GM18519 (cell line): ENCODE measurements at regions not wholly inside any gene's neighbourhood (a gene's known extent, or its start where the extent isn't known, plus 50 kb on each side); places are given as distances from the start of the nearest gene placed in this dataset.
"Not testable (repeated sequence)": the region's sequence is repeated elsewhere in the genome, so short reads cannot be mapped to it uniquely, and the experiment has no call there.

Experiments used
- ATAC-seq: cut with Tn5 transposase; IDR thresholded peaks from one replicate; pipeline ENCODE4 v1.9.1; 2021; ENCODE audit warnings: mild to moderate bottlenecking, moderate library complexity; ENCODE audit not compliant: unreplicated experiment, low FRiP score

DNA sequence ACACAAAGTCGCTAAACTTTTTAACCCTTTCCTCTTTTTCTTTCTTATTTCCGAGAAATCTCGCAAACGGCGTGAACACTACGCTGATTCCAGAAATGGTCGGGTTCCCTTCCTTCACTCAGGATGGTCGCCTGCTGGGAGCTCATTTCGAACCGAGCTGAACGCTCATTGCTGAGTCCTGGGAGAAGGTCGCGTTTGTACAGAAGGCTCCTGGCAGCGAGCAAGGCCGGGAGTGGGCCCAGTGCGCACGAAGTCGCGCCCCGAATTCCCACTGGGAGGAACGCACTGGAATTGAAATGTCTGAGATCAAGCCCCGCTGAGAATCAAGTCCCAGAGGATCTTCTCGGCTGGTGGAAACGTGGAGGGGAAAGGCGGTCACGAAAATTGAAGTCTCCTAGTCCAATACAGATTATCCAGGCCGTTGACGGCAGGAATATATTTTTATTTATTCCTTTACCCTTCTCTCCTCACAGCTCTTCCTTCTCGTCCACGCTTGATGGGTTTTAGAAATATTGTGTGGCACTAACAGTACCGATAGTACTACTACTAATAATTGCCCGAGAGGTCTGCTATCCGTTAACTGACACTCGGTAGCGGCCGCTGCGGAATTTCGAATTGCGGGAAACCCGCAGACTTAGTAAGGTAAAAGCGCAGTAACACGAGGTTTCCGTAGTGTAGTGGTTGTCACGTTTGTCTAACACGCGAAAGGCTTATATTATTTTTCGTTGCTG lies 207.2 kb upstream of the ZNF184 start:
- ATAC-seq: no peak

DNA sequence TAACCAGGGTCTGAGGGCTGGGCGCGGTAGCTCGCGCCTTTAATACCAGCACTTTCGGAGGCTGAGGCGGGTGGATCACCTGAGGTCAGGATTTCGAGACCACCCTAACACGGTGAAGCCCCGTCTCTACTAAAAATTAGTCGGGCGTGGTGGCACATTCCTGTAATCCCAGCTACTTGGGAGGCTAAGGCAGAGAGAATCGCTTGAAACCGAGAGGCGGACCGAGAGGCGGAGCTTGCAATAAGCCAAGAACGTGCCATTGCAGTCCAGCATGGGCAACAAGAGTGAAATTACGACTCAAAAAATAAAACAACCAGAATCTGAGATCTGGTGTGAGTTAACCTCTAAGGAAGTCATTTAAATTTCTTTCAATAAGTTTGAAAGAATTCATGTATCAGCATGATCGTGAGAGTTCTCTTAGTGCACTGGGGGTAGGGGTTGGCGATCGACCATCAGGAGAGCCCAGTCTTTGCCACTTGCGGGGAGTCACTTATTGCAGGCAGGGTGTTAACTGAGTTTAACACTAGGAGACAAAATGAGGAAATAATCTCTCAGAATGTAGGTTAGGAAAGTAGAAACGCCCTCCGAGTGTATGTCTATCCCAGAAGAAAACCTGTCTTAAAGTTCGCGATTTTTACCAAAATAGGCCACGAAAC lies 206.5 kb upstream of the ZNF184 start:
- no peak for ATAC-seq

DNA sequence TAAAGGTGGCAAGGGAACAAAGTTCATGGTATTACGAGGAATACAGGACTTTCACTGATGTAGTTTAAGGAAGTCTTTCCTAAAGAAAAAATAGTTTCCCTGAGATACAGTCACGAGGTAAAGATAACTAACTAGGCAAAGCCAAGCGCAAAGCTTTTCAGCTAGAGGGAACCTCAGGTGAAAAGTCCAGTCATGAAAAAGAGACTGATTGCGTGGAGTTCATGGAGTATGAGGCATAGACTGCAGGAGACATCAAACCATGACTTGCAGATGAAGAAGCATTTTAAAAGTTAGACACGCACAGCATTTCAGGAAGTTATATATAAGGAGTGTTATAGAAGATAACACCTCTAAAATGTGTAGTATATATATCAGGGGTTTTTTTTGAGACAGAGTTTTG lies 205.6 kb upstream of the ZNF184 start:
- ATAC-seq: no peak

DNA sequence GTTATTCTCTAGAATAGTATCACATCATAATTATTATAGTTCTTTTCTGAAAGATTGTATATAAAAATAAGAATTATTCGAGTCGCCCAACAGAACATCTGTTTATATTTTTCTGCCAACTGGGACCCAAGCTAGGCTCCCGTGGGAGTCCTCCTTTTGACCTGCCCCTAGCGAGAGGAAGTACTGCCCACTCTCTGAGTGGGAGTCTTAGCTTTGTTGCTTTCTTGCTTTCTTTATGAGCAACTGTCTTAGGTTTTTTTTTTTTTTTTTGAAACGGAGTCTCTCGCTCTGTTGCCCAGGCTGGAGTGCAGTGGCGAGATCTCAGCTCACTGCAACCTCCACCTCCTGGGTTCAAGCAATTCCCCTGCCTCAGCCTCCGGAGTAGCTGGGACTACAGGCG lies 202.0 kb upstream of the ZNF184 start:
- ATAC-seq: no peak

DNA sequence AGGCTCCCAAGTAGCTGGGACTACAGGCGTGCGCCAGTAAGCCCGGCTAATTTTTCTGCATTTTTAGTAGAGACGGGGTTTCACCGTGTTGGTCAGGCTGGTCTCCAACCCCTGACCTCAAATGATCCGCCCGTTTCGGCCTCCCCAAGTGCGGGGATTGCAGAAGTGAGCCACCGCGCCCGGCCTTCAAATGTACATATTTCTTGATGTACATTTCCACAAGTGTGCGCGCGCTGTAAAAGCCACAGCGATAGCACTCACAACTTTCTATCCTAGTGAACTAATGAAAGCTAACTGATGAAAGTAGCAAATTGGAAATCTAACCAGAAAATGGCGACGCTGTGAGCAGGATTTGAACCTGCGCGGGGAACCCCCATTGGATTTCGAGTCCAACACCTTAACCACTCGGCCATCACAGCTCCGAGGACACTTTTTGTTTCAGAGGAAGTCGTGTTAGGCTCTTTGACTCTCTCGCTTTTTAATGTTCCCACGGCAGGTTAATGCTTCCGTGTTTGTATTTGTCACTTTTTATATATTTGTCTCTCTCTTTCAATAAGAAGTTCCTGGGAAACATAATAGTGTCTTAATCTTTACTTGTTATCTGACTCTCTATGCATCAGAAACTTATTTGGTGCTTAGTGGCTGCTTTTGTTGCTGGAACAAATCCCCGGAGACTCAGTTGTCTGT lies 199.4 kb upstream of the ZNF184 start:
- no peak for ATAC-seq

DNA sequence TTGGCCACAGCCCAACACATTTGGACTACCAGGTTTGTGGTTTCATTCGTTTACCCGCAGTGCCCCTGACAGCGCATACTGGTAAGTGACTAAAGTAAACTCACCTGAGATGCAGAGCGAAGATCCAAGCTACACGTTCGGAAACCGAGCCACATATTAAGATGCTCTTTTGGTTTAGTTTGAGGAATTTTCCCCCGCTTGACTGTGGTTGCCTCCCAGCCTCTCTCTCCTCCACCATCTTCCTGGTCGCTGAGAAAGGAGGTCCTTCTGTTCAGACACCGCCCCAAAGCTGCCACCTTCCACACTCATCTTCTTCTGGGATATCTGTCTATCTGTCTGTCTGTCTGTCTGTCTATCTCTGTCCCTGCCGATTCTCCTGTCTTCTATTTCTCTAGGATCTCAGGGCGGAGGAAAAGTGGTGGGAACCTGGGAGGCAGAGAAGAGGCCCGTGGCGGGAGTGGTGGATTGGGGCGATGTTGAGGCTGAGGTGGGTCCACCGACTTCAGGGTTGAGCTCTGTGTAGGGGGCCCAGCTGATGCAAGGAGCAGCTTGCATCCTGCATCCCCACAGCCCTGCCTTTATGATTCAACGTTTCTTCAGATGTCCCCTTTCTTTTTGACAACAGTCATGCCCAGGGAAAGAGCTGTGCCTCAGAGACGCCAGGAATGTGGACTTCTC lies 196.9 kb upstream of the ZNF184 start:
- no peak for ATAC-seq

DNA sequence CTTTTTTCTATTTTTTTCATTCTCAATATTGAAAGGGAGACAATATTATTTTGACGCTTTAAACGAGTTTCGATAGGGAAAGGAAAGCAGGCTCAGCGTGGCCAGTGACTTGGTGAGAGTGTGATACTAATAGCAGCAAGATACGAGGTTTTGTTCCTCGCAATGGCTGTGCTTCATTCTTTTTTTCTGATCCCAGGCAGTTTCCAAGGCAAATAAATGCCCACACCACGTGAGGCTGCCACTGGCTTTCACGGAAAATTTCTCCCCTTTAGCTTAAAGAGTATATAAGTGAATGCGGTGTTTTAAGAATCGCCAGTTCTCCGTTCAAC lies 196.4 kb upstream of the ZNF184 start:
- no peak for ATAC-seq

DNA sequence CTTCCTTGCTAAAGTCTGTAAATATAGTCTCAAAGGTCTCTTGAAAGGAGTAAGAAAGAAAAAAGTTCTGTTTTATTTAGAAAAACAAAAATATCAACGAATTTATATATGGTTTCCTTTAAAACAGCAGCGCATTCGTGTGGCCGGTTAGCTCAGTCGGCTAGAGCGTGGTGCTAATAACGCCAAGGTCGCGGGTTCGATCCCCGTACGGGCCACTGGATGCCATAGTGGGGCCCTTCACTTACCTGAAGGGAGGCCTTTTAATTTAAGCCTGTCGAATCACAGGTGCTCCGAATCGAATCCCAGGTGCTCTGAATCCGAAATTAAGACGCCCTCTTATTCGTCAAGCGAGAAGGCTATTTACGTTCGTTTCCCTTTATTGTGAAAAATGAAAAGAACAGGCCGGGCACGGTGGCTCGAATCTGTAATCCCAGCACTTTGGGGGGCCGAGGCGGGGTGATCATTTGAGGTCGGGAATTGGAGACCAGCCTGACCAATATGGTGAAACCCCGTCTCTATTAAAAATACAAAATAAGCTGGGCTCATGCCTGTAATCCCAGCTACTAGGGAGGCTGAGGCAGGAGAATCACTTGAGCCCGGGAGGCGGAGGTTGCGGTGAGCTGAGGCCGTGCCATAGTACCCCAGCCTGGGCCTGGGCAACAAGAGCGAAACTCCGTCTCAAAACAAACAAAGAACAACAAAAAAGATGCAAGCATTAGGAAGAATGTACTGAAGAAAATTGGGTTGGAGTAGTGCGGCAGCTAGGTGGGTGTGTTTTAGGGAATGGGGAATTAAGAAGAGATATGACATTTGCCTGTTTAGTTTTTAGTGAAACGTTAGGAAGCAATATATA lies 195.8 kb upstream of the ZNF184 start:
- no peak for ATAC-seq

DNA sequence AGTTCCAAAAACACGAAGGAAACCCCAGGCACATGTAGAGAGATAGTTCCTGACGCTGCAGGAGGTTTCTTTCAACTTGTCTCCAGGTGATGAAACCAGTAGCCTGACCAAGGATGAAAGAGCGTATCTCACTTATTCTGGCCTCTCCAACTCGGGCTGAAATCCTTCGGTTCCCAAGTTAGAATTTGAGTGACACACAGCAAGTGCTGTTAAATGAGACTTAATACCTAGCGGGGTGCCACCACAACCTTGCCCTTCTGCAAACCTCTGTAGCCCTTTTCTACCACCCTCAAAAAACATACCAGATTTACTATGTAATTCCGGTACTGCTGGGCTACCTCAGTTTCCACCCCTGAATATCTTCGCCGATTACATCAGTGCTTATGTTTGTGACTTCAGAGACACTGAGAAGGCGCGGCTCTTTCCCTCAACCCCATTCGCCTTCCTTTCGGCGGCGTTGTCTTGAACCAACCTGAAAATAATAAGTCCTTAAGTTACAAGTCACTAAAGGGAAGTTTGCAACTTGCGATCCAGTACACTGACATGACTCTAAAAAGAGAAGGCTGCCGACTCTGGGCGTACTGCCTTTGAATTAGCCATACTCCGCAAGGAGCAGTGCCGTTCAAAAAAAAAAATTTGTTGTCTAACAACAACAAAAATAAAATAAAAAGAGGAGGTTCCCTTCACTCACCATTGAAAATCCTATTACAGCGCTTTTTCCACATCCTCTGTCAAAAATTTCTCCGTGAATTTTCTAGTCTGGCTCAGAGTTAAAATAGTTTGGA lies 194.9 kb upstream of the ZNF184 start:
- no peak for ATAC-seq

DNA sequence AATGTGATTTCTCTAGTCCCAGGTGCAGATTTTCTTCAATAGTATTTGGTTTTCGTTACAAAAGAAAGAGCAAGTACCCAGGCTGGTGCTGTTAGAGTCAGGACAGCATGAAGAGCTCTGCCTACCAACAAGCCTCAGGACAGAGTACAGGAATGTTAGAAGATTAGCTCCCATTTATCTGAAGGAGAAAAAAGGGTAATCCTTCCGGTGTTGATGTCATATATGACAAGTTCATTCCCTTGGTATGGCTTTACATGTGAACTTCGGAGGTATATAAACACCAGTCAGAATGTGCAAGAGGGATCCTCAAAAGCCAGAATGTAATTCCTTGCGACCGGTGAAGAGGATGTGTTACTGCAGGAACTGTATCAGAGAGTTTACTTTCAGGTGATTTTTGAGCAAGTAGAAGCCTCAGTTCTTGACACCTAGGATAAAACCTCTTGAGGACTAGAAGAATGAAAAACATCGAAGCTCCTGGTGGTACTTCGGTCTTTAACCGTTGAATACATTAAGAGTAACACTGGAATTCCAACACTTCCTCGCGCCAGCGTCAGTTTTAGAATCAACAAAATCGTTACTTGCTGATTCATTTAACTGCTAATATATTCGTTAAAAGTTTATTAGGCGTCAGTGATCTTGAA lies 194.2 kb upstream of the ZNF184 start:
- no peak for ATAC-seq

DNA sequence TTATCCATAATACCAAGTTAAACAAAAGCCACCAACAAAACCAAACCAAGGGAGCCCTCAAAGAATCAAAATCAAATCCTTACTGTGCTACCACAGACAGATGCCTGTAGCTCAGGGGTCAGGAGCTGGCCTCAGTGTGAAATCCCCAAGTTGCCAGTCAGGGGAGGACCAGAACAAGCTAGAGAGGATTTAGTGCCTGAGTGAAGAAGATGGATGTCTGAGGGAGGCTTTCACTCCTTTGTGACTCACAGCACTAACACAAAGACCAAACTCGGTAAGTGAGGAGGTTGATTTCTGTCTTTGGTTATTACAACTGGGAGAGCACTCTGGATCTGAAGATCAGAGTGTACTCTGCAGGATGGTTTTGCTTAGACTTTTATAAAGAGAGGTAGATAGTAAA lies 189.9 kb upstream of the ZNF184 start:
- no peak for ATAC-seq

DNA sequence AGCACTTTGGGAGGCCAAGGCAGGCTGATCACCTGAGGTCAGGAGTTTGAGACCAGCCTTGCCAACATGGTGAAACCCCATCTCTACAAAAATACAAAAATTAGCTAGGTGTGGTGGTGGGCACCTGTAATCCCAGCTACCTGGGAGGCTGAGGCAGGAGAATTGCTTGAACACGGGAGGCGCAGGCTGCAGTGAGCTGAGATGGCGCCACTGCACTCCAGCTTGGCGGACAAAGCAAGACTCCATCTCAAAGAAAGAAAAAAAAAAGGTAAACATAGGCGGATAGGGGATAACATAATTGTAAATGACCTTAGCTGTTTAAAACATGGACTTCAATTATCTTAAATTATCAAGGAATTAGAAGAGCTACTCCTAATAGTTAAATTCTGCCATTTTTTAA lies 189.3 kb upstream of the ZNF184 start:
- ATAC-seq: not testable (repeated sequence)

DNA sequence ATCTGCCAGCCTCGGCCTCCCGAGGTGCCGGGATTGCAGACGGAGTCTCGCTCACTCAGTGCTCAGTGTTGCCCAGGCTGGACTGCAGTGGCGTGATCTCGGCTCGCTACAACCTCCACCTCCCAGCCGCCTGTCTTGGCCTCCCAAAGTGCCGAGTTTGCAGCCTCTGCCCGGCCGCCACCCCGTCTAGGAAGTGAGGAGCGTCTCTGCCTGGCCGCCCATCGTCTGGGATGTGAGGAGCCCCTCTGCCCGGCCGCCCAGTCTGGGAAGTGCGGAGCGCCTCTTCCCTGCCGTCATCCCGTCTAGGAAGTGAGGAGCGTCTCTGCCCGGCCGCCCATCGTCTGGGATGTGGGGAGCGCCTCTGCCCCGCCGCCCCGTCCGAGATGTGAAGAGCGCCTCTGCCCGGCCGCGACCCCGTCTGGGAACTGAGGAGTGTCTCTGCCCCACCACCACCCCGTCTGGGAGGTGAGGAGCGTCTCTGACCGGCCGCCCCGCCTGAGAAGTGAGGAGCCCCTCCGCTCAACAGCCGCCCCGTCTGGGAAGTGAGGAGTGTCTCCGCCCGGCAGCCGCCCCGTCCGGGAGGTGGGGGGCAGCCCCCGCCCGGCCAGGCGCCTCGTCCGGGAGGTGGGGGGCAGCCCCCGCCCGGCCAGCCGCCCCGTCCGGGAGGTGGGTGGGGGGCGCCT lies 180.4 kb upstream of the ZNF184 start:
- ATAC-seq: not testable (repeated sequence)

DNA sequence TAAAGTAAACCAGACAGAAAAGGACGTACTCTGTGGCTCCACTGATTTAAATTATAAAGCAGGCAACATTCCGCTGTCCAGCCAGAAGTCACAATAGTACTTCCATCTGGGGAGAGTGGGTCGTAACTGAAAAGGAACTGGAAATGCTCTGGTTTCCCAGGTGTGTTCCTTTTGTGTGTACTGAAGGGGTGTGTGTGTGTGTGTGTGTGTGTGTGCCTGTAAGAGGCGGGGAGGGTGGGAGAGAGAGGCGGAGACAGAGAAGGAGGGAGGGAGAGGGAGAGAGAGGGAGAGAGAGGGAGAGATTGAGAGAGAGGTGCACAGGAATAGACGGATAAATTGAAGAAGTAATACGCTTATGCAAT lies 178.4 kb upstream of the ZNF184 start:
- no peak for ATAC-seq

DNA sequence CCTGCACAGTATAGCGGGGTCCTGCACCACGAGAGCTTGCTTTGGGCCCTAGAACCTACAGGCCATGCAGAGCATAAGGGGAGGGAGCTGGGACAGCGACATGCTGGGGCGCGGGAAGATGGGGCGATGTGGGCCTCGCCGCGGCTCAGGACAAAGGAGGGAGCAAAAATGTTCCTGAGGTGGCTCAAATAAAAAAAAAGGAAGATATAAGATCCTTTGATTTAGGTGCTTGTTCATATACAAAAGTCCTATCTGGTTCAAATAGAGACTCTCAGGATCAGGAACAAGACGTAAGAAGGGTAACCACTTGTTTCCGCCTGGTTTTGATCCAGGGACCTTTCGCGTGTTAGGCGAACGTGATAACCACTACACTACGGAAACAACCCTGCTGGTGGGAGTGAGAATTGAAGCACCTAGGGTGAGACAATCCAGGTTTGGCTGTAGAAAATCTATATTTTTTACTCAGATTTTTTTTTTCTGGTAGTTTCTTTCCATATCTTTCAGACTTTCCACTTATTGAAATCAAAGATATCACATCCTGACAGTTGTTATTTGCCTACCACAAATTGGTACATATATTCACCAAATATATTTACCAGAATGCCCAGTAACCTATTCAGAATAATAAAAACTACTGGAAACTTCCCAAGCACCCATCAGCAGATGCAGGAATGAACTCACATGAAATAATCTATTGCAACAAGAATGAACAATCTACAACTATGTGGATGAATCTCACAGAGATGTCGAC lies 177.9 kb upstream of the ZNF184 start:
- no peak for ATAC-seq

DNA sequence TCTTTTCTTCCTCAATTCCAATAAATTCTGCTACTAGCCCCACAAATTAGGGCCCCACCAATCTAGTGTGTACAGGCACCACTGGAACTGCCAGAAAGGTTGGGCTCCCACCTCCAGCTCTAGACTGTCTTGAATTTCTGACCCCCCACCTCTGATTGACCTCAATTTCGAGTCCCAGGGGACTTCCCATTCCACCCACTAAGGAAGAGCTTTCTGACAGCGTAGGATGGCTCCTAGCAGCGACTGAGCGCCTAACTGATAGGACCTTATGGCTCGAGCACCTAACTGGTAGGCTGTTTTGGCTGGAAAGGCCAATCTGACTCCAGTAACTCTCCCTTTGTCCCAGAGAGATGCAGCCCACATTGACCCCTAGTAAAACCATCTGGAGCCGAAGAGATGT lies 171.6 kb upstream of the ZNF184 start:
- ATAC-seq: no peak

DNA sequence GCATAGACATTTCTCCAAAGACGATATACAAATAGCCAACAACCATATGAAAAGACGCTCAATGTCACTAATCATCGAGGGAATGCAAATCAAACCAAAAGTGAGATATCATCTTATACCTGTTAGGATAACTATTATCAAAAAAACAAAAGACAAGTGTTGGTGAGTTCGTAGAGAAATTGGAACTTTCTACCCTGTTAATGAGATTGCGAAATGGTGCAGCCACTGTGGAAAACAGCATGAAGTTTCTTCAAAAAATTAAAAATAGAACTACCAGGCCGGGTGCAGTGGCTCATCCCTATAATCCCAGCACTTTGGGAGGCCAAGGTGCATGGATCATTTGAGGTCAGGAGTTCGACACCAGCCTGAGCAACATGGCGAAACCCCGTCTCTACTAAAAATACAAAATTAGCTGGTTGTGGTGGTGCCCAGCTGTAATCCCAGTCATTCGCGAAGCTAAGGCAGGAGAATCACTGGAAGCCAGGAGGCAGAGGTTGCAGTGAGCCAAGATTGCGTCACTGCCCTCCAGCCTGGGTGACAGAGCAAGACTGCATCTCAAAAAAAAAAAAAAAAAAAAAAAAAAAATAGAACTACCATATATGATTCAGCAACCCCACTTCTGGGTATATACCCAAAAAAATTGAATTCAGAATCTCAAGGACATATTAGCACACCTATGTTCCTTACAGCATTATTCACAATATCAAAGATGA lies 170.0 kb upstream of the ZNF184 start:
- ATAC-seq: no peak
